ENCODE measurements at regions not wholly inside any gene's neighbourhood (a gene's known extent, or its start where the extent isn't known, plus 50 kb on each side); places are given as distances from the start of the nearest gene placed in this dataset.
"Not testable (repeated sequence)": the region's sequence is repeated elsewhere in the genome, so short reads cannot be mapped to it uniquely, and the experiment has no call there.

GRCh38 chr6:139699335-139699734 is 324.9 kb upstream of the CITED2 start:
- Mint-ChIP-seq H3K4me3 (no peak overlapping the region), H3K27ac (no peak overlapping the region), H3K27me3 (peaks cover 0 to 9% of the 10 kb centered on the region in 2 donors), H3K36me3 (no peaks in the 10 kb centered on the region), H3K9me3 (no peaks in the 10 kb centered on the region), H3K4me1 (no peaks in the 10 kb centered on the region)
- no CpG with 5 or more reads among the region's 1 CpG for WGBS (ENCODE audit: insufficient coverage)
- DNase-seq (no peak), ATAC-seq (replicated peaks in 1 of 4) (no peak)
- POLR2A ChIA-PET, result no interaction called here
- H3K36me3 ChIP-seq (ENCODE audit: control insufficient read depth in 2 of 2, extremely low read depth in 1 of 2, insufficient read depth in 1 of 2, low read length in 1 of 2), result no peaks in the 10 kb centered on the region
- H3K4me1 ChIP-seq (ENCODE audit: control insufficient read depth in 1 of 2, extremely low read depth in 1 of 2, insufficient read depth in 2 of 2, low read length in 2 of 2), result no peaks in the 10 kb centered on the region
- H3K27ac ChIP-seq (ENCODE audit: low read length), result no peak overlapping the region
- no peak overlapping the region for H3K4me3 ChIP-seq (ENCODE audit: control insufficient read depth in 1 of 2, extremely low read depth in 1 of 2, low read length in 1 of 2)
- CTCF ChIA-PET, result no interaction called here
- H3K27me3 ChIP-seq (replicated peaks in 1 of 2; ENCODE audit: control insufficient read depth in 2 of 2, extremely low read depth in 1 of 2, insufficient read depth in 2 of 2, low read length in 1 of 2), result no peaks in the 10 kb centered on the region
- H3K9me3 ChIP-seq, result no peaks in the 10 kb centered on the region

GRCh38 chr6:139698526-139699176 is 324.2 kb upstream of the CITED2 start:
- CTCF ChIA-PET, result no interaction called here
- POLR2A ChIA-PET, result no interaction called here
- Mint-ChIP-seq H3K27ac (no peak overlapping the region), H3K4me3 (no peak overlapping the region), H3K27me3 (peaks cover 0 to 9% of the 10 kb centered on the region in 2 donors), H3K9me3 (no peaks in the 10 kb centered on the region), H3K36me3 (no peaks in the 10 kb centered on the region), H3K4me1 (no peaks in the 10 kb centered on the region)
- DNase-seq (no peak), ATAC-seq (replicated peaks in 1 of 4) (no peak)
- Histone ChIP-seq H3K4me3 (ENCODE audit: control insufficient read depth in 1 of 2, extremely low read depth in 1 of 2, low read length in 1 of 2) (no peak overlapping the region), H3K4me1 (ENCODE audit: control insufficient read depth in 1 of 2, extremely low read depth in 1 of 2, insufficient read depth in 2 of 2, low read length in 2 of 2) (no peaks in the 10 kb centered on the region), H3K36me3 (ENCODE audit: control insufficient read depth in 2 of 2, extremely low read depth in 1 of 2, insufficient read depth in 1 of 2, low read length in 1 of 2) (no peaks in the 10 kb centered on the region), H3K27ac (ENCODE audit: low read length) (no peak overlapping the region), H3K9me3 (no peaks in the 10 kb centered on the region), H3K27me3 (replicated peaks in 1 of 2; ENCODE audit: control insufficient read depth in 2 of 2, extremely low read depth in 1 of 2, insufficient read depth in 2 of 2, low read length in 1 of 2) (no peaks in the 10 kb centered on the region)
- no CpG with 5 or more reads among the region's 3 CpGs for WGBS (ENCODE audit: insufficient coverage)

GRCh38 chr6:139697856-139698255 is 323.4 kb upstream of the CITED2 start:
- POLR2A ChIA-PET; DNase-seq; H3K27me3 ChIP-seq (replicated peaks in 1 of 2; ENCODE audit: control insufficient read depth in 2 of 2, extremely low read depth in 1 of 2, insufficient read depth in 2 of 2, low read length in 1 of 2); H3K36me3 Mint-ChIP-seq; H3K4me1 ChIP-seq (ENCODE audit: control insufficient read depth in 1 of 2, extremely low read depth in 1 of 2, insufficient read depth in 2 of 2, low read length in 2 of 2); H3K4me1 Mint-ChIP-seq; H3K27ac ChIP-seq (ENCODE audit: low read length); H3K9me3 ChIP-seq; H3K27ac Mint-ChIP-seq; H3K4me3 ChIP-seq (ENCODE audit: control insufficient read depth in 1 of 2, extremely low read depth in 1 of 2, low read length in 1 of 2); ATAC-seq (replicated peaks in 1 of 4); H3K4me3 Mint-ChIP-seq; H3K9me3 Mint-ChIP-seq; H3K36me3 ChIP-seq (ENCODE audit: control insufficient read depth in 2 of 2, extremely low read depth in 1 of 2, insufficient read depth in 1 of 2, low read length in 1 of 2): not testable (repeated sequence)
- peaks cover 2 to 12% of the 10 kb centered on the region in 2 donors for H3K27me3 Mint-ChIP-seq
- WGBS (ENCODE audit: insufficient coverage), result 94% methylated on average over 17 of the region's 23 CpGs
- CTCF ChIA-PET, result interaction anchor here in 1 of 2 donors (0.6 kb wide), 1 partner anchor 601 kb away, joined by 3 read pairs; no protein-coding TSS in a partner anchor

DNA sequence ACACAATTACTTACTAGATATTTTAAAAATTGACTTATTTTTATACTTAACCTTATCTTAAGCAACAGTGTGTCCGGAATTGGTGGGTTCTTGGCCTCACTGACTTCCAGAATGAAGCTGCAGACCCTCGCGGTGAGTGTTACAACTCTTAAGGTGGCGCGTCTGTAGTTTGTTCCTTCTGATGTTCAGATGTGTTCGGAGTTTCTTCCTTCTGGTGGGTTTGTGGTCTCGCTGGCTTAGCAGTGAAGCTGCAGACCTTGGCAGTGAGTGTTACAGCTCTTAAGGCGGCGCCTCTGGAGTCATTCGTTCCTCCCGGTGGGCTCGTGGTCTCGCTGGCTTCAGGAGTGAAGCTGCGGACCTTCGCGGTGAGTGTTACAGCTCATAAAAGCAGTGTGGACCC is 322.5 kb upstream of the CITED2 start:
- H3K4me3 ChIP-seq (ENCODE audit: control insufficient read depth in 1 of 2, extremely low read depth in 1 of 2, low read length in 1 of 2); H3K27me3 ChIP-seq (replicated peaks in 1 of 2; ENCODE audit: control insufficient read depth in 2 of 2, extremely low read depth in 1 of 2, insufficient read depth in 2 of 2, low read length in 1 of 2); DNase-seq; H3K36me3 Mint-ChIP-seq; H3K4me1 Mint-ChIP-seq; ATAC-seq (replicated peaks in 1 of 4); H3K9me3 Mint-ChIP-seq; H3K36me3 ChIP-seq (ENCODE audit: control insufficient read depth in 2 of 2, extremely low read depth in 1 of 2, insufficient read depth in 1 of 2, low read length in 1 of 2); H3K9me3 ChIP-seq; H3K27ac ChIP-seq (ENCODE audit: low read length); H3K27ac Mint-ChIP-seq; POLR2A ChIA-PET; H3K4me1 ChIP-seq (ENCODE audit: control insufficient read depth in 1 of 2, extremely low read depth in 1 of 2, insufficient read depth in 2 of 2, low read length in 2 of 2): not testable (repeated sequence)
- Mint-ChIP-seq H3K4me3 (peak overlapping the region; percentile 39 to 68 (median 62)), H3K27me3 (peaks cover 2 to 17% of the 10 kb centered on the region in 2 donors)
- CTCF ChIA-PET, result interaction anchor here in 1 of 2 donors (0.6 kb wide), 1 partner anchor 10 kb away, joined by 5 read pairs; no protein-coding TSS in a partner anchor
- WGBS (ENCODE audit: insufficient coverage), result 69% methylated on average over 15 of the region's 16 CpGs

DNA sequence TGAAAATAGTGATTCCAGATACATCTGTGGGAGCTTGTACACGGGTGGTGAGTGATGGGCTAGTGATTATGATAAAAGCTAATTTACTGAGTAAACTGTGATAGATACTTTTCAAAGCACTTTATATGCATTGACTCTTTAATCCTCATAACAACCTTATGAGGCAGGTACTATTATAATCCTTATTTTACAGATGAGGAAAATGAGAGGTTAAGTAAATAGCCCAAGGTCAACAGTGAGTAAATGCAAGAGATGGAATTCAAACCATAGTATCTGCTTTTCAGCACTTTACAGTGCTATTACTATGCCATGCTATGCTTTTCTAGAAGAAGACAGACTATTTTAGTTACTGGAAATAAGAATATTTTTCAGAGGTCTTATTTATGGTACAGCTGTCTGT is 320.9 kb upstream of the CITED2 start:
- no peaks in the 10 kb centered on the region for H3K9me3 Mint-ChIP-seq
- no peaks in the 10 kb centered on the region for H3K4me1 Mint-ChIP-seq
- Histone ChIP-seq H3K4me3 (ENCODE audit: control insufficient read depth in 1 of 2, extremely low read depth in 1 of 2, low read length in 1 of 2) (no peak overlapping the region), H3K36me3 (ENCODE audit: control insufficient read depth in 2 of 2, extremely low read depth in 1 of 2, insufficient read depth in 1 of 2, low read length in 1 of 2) (no peaks in the 10 kb centered on the region), H3K4me1 (ENCODE audit: control insufficient read depth in 1 of 2, extremely low read depth in 1 of 2, insufficient read depth in 2 of 2, low read length in 2 of 2) (no peaks in the 10 kb centered on the region), H3K27ac (ENCODE audit: low read length) (no peak overlapping the region), H3K27me3 (replicated peaks in 1 of 2; ENCODE audit: control insufficient read depth in 2 of 2, extremely low read depth in 1 of 2, insufficient read depth in 2 of 2, low read length in 1 of 2) (no peaks in the 10 kb centered on the region), H3K9me3 (no peaks in the 10 kb centered on the region)
- WGBS (ENCODE audit: insufficient coverage), result no CpG with 5 or more reads among the region's 1 CpG
- POLR2A ChIA-PET, result no interaction called here
- peaks cover 2% of the 10 kb centered on the region for H3K36me3 Mint-ChIP-seq
- no peak for DNase-seq
- no peak for ATAC-seq (replicated peaks in 1 of 4)
- no peak overlapping the region for H3K27ac Mint-ChIP-seq
- CTCF ChIA-PET, result interaction anchor here in 1 of 2 donors (1.1 kb wide), 1 partner anchor 326 kb away, joined by 5 read pairs; no protein-coding TSS in a partner anchor
- H3K4me3 Mint-ChIP-seq, result no peak overlapping the region
- peaks cover 2 to 20% of the 10 kb centered on the region in 2 donors for H3K27me3 Mint-ChIP-seq

GRCh38 chr6:139693735-139694134 is 319.3 kb upstream of the CITED2 start:
- WGBS (ENCODE audit: insufficient coverage), result 20% methylated on average over 1 of the region's 1 CpG
- no peak overlapping the region for H3K4me3 Mint-ChIP-seq
- no peaks in the 10 kb centered on the region for H3K9me3 Mint-ChIP-seq
- ChIA-PET CTCF (interaction anchor here in 1 of 2 donors (0.5 kb wide), 1 partner anchor 359 kb away, joined by 5 read pairs; no protein-coding TSS in a partner anchor), POLR2A (interaction anchor here in 1 of 2 donors (0.6 kb wide), 1 partner anchor 1291 kb away, joined by 3 read pairs; no protein-coding TSS in a partner anchor)
- no peak for ATAC-seq (replicated peaks in 1 of 4)
- H3K27ac Mint-ChIP-seq, result no peak overlapping the region
- peaks cover 2% of the 10 kb centered on the region for H3K36me3 Mint-ChIP-seq
- H3K4me1 Mint-ChIP-seq, result peaks cover 4 to 6% (median 4%) of the 10 kb centered on the region in 3 donors
- H3K27me3 ChIP-seq (replicated peaks in 1 of 2; ENCODE audit: control insufficient read depth in 2 of 2, extremely low read depth in 1 of 2, insufficient read depth in 2 of 2, low read length in 1 of 2), result no peaks in the 10 kb centered on the region
- peaks cover 2 to 27% of the 10 kb centered on the region in 2 donors for H3K27me3 Mint-ChIP-seq
- H3K9me3 ChIP-seq, result no peaks in the 10 kb centered on the region
- H3K4me3 ChIP-seq (ENCODE audit: control insufficient read depth in 1 of 2, extremely low read depth in 1 of 2, low read length in 1 of 2), result no peak overlapping the region
- H3K27ac ChIP-seq (ENCODE audit: low read length), result no peak overlapping the region
- H3K36me3 ChIP-seq (ENCODE audit: control insufficient read depth in 2 of 2, extremely low read depth in 1 of 2, insufficient read depth in 1 of 2, low read length in 1 of 2), result no peaks in the 10 kb centered on the region
- no peak for DNase-seq
- H3K4me1 ChIP-seq (ENCODE audit: control insufficient read depth in 1 of 2, extremely low read depth in 1 of 2, insufficient read depth in 2 of 2, low read length in 2 of 2), result no peaks in the 10 kb centered on the region

All from T-cell (primary cell).